Right lobe of liver (tissue), 4 donors: ENCODE measurements at regions not wholly inside any gene's neighbourhood (a gene's known extent, or its start where the extent isn't known, plus 50 kb on each side); places are given as distances from the start of the nearest gene placed in this dataset.

Experiments
- CTCF ChIP-seq, 4 donors: fragments of 200-600 bp in 3 of 4; fragments of 450-650 bp in 1 of 4; IDR thresholded peaks; one replicate each; pipeline versions ENCODE4 v1.5.1 to v1.8.0; 2016 to 2022; ENCODE audit warnings: antibody characterized with exemption in 4 of 4, mild to moderate bottlenecking in 2 of 4
- POLR2A ChIP-seq: fragments of 450-650 bp; IDR thresholded peaks from one replicate; pipeline ENCODE4 v1.6.1; 2017; ENCODE audit warnings: antibody characterized with exemption, mild to moderate bottlenecking
- donor health status: DM: no; HTN: no; CAD: no.
- donor health status: DM: no; HTN: no; CAD: no.
- donor health status: DM: no; HTN: yes; CAD: no.

GRCh38 chr16:52721331-52721730 is 174.4 kb upstream of the TOX3 start:
- TF ChIP-seq CTCF (IDR thresholded peaks at IDR 0.05) (no peak), POLR2A (no peak)
